NCI-H1417 (cell line): ENCODE measurements at regions not wholly inside any gene's neighbourhood (a gene's known extent, or its start where the extent isn't known, plus 50 kb on each side); places are given as distances from the start of the nearest gene placed in this dataset.

Experiments used
- DNase-seq, 3 experiments: peaks; one replicate each; lab custom pipeline; 2025; lab: John Stamatoyannopoulos, UW

- no peak for DNase-seq
These were observed 653.4 kb downstream of the HDGFL1 start for GRCh38 chr6:23222724-23223123.

DNA sequence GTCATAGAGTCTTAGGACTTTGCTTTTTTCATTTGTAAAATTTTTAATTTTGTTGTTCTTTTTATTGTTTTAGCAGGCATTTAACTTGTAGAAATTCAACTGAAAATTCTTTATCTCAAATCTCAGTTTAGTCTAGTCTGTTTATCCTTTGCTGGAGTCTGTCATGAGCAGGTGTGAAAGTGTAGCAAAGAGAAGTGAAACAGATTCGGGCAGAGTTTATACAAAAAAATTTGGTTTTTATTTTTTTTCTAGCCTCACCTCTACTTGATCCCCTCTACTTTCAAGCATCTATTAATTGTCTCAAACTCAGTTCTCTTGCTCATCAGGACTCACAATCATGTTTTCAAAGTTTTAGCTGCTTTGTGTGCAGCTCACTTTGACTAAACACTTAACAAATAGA is 655.2 kb downstream of the HDGFL1 start:
- no peak for DNase-seq

DNA sequence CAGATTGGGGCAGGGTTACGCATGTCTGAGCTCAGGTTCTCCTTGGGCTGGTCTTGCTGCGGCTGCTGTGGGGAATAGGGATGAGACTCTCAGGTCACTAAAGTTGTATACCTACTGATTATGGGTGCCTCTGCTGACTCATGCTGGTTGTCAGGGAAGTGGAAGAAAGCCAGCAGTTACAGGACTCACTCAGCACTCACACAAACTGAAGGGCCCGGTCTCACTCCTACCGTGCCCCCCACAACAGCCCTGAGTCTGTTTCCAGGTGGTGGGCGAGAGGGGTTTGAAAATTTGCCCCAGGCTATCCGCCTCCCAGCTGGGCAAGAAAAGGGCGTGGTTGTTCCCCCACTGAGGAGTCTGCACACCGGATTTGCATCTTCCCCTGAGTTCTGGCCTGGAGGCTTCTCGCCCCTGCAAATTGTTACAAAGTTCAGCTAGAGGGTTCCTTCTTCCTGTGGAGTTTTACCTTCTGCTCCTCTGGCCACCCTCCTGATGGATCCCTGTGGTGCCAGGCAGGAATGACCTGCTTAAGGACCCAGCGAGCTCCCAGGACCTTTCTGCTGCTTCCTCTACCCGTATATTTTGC is 659.2 kb downstream of the HDGFL1 start:
- DNase-seq = no peak

- no peak for DNase-seq
These were observed 674.5 kb downstream of the HDGFL1 start for GRCh38 chr6:23243854-23244253.

GRCh38 chr6:23244300-23244699 is 674.9 kb downstream of the HDGFL1 start:
- no peak for DNase-seq

- DNase-seq = no peak
These were observed 676.2 kb downstream of the HDGFL1 start for GRCh38 chr6:23245572-23245971.

DNA sequence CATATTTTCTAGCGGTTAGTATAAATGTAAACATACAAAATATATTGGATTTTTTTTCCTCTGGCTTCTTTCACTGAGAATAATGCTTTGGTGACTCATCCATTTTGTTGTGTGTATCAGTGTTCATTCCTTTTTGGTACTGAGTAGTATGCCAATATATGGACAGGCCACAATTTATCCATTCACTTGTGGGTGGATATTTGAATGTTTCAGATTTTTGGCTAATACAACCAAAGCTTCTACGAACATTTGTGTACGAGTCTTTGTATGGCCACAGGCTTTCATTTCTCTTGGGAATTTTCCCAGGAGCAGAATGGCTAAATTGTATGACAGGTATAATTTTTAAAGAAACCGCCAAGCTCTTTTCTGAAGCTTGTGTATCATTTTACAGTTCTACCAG is 677.5 kb downstream of the HDGFL1 start:
- no peak for DNase-seq

DNA sequence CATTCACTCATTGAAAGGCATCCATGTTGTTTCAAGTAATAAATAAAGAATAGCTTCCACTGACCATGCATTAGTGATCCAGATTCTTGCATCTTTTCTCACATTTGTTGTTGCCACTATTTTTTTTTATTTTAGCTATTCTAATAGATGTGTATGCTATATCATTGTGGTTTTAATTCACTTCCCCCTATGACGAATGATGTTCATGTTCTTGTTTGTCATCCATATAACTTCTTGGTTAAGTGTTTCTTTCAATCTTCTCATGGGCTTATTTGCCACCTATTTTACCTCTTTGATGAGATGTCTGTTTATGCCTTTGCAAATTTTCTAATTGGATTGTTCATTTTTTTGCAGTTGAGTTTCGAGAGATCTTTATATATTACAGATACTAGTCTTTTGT is 681.2 kb downstream of the HDGFL1 start:
- DNase-seq = no peak

- DNase-seq = no peak
These were observed 693.5 kb downstream of the HDGFL1 start for GRCh38 chr6:23262864-23263263.

GRCh38 chr6:23265270-23265669 is 695.9 kb downstream of the HDGFL1 start:
- DNase-seq = no peak

DNA sequence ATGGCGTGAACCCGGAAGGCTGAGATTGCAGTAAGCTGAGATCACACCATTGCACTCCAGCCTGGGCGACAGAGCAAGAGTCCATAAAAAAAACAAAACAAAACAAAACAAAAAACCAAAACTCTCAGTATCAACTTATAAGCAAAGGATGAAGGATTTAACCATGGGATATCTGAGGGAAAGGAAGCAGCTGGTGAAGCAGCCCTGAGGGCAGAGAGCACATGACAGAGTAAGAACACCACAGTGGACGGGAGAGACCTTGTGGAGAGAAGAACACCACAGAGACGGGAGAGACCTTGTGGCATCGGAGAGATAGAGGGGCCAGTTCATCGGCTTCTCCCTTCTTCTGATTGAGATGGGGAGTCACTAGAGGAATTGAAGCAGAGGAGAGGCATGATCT is 697.2 kb downstream of the HDGFL1 start:
- DNase-seq = no peak

GRCh38 chr6:23267651-23268050 is 698.3 kb downstream of the HDGFL1 start:
- peak in 1 of 3 experiments; percentile 4 for DNase-seq

GRCh38 chr6:23268348-23268747 is 699.0 kb downstream of the HDGFL1 start:
- DNase-seq = no peak

GRCh38 chr6:23269436-23269835 is 700.1 kb downstream of the HDGFL1 start:
- DNase-seq = no peak

DNA sequence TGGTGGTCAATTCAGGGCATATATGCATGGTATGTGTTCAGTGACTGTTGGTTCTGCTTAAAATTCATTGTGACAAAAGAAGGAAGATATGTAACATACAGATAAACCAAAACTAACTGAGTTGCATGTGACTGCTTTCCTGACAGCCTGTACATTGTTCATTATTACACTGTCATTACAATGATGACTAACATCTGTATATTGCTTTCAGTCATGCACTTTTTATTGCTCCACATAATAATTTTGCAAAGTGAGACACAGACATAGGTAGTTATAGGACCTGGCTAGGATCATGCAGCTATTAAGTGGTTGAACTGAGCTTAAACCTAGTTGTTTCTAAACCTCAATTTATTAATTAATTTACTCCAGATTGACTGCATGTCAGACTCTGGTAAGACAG is 703.2 kb downstream of the HDGFL1 start:
- no peak for DNase-seq

DNA sequence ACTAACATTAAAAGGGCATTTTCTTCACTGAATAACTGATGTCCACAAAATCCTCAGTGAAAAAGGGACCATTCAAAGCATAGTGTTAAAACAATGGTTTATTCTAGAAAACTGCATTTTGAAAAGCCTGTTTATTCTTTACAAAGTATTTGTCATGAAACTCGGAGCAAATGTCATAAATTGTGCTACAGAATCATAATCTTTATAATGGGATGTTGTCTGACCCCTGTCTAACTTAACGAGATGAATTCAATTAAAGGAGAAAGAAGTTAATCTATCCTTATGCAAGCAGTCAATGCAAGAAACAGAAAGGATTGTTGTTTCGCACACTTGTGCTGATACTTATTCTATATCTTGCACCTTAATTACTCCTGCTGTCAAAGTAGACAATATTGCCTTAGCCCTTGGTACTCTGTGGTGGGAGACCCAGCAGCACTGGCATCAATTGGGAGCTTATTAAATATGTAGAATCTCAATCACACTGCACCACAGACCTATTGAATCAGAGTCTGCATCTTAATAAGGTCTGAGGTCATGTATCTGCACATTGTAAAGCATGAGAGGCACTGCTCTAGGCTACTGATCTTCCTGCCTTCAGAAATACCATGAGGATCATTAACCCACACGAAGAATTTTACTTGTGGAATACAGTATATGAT is 708.3 kb downstream of the HDGFL1 start:
- DNase-seq = no peak

DNA sequence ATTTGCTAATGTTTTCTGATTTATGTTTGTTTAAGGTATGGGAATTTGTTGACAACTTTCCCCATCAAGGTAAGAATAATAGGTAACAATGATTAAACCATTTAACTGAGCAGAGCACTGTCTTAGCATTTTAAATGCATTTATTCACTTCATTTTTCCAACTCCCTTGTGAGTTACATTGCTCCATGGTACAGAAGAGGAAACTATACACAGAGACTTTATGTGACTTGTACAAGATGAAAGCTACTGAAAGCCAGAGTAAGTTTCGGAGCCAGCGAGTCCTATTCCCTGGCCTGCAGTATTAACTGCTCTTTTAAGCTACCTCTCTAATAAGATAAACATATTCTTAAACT is 708.8 kb downstream of the HDGFL1 start:
- no peak for DNase-seq

- no peak for DNase-seq
These were observed 711.1 kb downstream of the HDGFL1 start for GRCh38 chr6:23280437-23280836.

DNA sequence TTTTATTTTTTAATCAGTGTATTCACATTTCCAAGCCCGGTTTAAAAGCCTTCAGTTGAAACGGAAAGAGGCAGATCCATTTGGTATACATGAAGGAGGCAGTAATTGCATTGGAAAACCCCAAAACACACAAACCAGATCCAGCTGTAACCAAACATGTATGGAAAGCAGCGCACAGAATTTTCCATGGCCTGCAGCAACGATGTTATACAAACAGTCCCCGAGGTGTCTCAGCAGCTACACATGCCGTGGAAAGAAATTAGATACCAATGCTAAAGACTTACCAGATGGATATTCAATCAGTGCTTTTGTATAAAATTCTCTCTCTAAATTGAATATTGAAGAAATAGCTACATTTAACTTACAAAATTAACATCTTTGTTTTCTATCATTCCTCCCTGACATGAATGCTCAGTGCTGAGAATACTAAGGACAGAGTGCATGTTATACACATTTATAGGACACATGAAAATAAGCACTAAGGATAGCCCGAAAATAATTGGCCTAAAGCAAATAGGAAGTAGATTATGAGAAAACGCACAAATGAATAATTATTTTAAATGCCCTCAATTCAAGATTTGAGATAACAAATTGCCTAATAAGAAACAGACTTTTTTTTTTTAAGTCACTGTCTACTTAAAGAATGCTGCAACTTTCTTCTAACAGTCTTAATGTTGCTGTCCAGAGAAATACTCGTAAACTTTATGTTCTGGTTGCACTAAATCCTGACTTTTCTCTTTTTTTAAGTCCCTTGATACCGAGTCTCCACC is 713.1 kb downstream of the HDGFL1 start:
- DNase-seq = peak in 2 of 3 experiments; percentile 2 to 57

DNA sequence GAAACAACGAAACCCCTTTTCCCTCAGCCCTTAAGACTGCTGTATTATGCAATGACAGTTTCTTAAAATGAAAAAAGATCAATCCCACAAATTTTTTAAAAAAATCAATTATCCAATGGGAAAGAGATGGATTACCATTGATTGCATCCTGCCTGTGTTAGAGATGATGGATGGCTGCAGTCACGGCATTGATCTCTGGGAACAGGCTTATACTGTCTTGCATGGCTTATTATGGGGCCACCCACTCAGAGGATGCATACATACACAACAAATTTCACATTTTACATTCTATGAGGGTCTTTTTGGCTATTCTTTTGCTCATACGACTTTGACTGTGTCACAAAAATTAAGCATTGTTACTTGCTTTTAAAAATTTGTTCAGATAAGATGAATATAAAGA is 724.3 kb downstream of the HDGFL1 start:
- no peak for DNase-seq

DNA sequence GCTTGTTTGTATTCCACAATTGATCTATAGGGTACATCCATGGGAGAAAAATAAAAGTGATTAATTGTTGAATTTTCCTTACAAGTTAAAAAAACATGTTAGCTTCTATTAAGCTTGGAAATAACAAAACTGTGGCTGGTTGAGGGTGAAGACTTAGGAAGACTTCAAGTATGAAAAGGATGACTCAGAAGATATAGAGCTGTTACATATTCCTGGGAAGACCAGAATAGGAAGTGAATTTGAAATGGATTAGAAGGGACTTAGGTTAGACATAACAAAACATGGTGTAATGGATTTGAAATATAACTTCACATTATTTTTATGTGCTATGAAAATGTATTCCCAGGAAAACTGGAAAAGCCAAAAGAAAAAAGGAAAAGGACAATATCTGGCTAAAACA is 732.2 kb downstream of the HDGFL1 start:
- no peak for DNase-seq

GRCh38 chr6:23302514-23302913 is 733.1 kb downstream of the HDGFL1 start:
- no peak for DNase-seq

DNA sequence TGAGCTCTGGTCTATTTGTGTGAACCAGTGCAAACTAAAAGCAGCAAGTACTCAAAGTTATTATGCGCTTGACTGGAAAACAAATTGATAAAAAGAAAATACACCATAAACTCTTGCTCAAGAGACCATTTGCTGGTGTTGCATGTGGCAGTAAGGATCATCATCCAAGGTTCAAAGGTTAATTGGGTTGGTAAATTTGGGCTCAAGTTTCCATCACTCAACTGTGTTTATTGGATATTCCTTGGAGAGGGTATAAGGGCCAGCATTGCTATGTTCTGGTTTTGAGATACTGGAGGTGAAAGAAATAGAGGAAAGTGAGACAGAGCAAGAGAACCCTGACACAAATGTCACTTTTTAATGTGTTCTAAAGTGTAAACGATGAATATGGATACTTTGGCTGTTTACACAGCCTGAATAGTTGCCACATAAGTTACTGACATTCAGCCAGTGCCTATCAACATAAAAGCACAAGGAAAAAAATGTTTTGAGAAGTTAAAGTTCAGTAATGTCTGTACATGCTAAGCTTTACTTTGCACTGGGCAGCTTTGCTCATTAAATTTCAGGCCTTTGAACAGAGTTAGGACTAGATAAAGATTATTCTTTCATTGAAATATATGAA is 736.1 kb downstream of the HDGFL1 start:
- no peak for DNase-seq
